Large intestine (tissue), 3 donors: ENCODE measurements at regions not wholly inside any gene's neighbourhood (a gene's known extent, or its start where the extent isn't known, plus 50 kb on each side); places are given as distances from the start of the nearest gene placed in this dataset.

Source experiments
- DNase-seq, 2 donors: peaks; one replicate each; pipeline versions ENCODE4 v3.0.0 to v3.0.0-alpha.2; 2013
- H3K27ac ChIP-seq: one replicate; pipeline ENCODE4 v1.5.1; 2013; ENCODE audit warnings: low read length
- H3K27me3 ChIP-seq: 2 replicates; pipeline ENCODE4 v1.6.1; 2013; ENCODE audit warnings: low read length; ENCODE audit not compliant: control insufficient read depth, insufficient read depth
- H3K36me3 ChIP-seq: 2 replicates; pipeline ENCODE4 v1.6.1; 2013; ENCODE audit warnings: low read length; ENCODE audit not compliant: control insufficient read depth, insufficient read depth
- H3K4me1 ChIP-seq: one replicate; pipeline ENCODE4 v1.6.1; 2013; ENCODE audit warnings: low read length; ENCODE audit not compliant: control insufficient read depth, insufficient read depth
- H3K4me3 ChIP-seq: one replicate; pipeline ENCODE4 v1.5.1; 2013; ENCODE audit warnings: low read length
- H3K9me3 ChIP-seq: one replicate; pipeline ENCODE4 v1.6.1; 2013; ENCODE audit warnings: mild to moderate bottlenecking, low read depth, low read length, moderate library complexity; ENCODE audit not compliant: control insufficient read depth
- WGBS: methylation state at CpG from one replicate; pipeline ENCODE4 v1.1.5; 2013; ENCODE audit warnings: low lambda C conversion rate; ENCODE audit not compliant: insufficient coverage; 5-methylcytosine and 5-hydroxymethylcytosine counted together

DNA sequence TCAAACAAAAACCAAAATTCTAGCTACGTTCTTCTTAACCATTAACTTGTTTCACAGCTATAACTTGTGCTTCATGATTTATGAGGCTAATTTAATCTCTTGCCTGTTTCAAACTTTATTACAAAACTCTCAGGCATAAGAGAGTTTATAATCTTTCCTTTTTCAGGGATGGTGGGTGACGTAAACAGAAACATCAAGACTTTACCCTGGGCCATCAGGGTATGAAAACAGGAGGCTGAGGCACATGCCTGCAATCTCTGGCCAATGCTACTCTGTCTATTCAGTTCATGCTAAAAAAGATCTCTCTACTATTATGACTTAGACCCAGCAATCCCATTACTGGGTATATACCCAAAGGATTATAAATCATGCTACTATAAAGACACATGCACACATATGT, 55.9 kb upstream of the VWC2 start:
- no CpG with 5 or more reads among the region's 2 CpGs for WGBS
- Histone ChIP-seq H3K9me3 (no peaks in the 10 kb centered on the region), H3K27ac (no peak overlapping the region), H3K27me3 (no peaks in the 10 kb centered on the region), H3K4me3 (no peak overlapping the region), H3K4me1 (no peaks in the 10 kb centered on the region), H3K36me3 (no peaks in the 10 kb centered on the region)
- DNase-seq, result no peak

DNA sequence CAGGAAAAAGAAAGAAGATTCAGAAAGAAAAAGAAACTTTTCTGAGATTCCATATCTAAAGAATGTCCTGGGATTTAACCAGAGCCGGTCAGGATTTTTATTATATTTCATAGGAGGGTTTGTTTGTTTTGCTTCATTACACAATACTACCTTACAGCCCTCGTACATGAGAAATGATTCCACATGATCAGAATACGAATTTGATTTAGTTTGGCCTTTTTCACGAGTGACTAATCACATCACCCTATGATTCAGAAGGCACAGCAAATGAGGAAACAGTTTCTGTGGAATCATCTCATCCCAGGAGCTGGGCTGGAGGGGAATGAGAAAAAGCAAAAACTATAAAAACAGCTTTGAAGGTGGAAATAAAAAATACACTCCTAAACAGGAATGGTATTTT, 54.7 kb upstream of the VWC2 start:
- H3K36me3 ChIP-seq, result no peaks in the 10 kb centered on the region
- no peak for DNase-seq
- H3K4me3 ChIP-seq, result no peak overlapping the region
- H3K9me3 ChIP-seq, result no peaks in the 10 kb centered on the region
- H3K27me3 ChIP-seq, result no peaks in the 10 kb centered on the region
- no peak overlapping the region for H3K27ac ChIP-seq
- 66% methylated on average over 3 of the region's 4 CpGs for WGBS
- no peaks in the 10 kb centered on the region for H3K4me1 ChIP-seq

DNA sequence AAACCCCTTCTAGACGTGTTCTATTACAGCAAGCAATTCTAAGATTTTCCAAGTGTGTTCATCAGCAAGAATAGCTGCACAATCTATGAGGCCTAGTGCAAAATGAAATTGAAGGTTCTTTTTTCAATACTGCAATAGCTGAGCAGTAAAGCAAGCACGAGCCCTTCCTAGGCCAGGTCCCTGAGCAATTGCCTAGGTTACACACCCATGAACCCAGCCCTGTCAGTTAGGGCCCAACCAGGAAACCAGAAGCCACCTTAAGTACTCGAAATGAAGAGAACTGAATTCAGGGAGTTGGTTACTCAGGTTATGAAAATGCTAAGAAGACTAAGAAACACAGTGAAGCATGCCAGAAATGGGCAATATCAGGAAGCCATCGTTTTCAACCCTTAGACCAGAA, 52.0 kb upstream of the VWC2 start:
- Histone ChIP-seq H3K27ac (no peak overlapping the region), H3K9me3 (no peaks in the 10 kb centered on the region), H3K36me3 (no peaks in the 10 kb centered on the region), H3K27me3 (no peaks in the 10 kb centered on the region), H3K4me3 (no peak overlapping the region), H3K4me1 (no peaks in the 10 kb centered on the region)
- no CpG with 5 or more reads among the region's 4 CpGs for WGBS
- no peak for DNase-seq
